Left lung (tissue), 4 donors: ENCODE measurements at regions not wholly inside any gene's neighbourhood (a gene's known extent, or its start where the extent isn't known, plus 50 kb on each side); places are given as distances from the start of the nearest gene placed in this dataset.
A peak's percentile ranks its signal among the peaks of the same experiment; 100 is the strongest.

Experiments used
- ATAC-seq: fragments of 200-7000 bp; cut with Tn5 transposase; one replicate; pipeline ENCODE4 v1.9.1; 2020; ENCODE audit warnings: moderate library complexity
- DNase-seq, 4 donors: peaks; one replicate each; pipeline ENCODE4 v3.0.0-alpha.2; 2013 to 2020
- H3K27ac ChIP-seq, 2 donors: fragments of 200-600 bp; sonication (generic) in 1 of 2; one replicate each; pipeline versions ENCODE4 v1.5.0 to v1.8.0; 2020 to 2021
- H3K27me3 ChIP-seq, 2 donors: fragments of 200-600 bp; sonication (generic) in 1 of 2; one replicate each; pipeline versions ENCODE4 v1.5.0 to v1.8.0; 2020 to 2021
- H3K36me3 ChIP-seq, 2 donors: fragments of 200-600 bp; sonication (generic) in 1 of 2; one replicate each; pipeline versions ENCODE4 v1.5.0 to v1.8.0; 2020 to 2021
- H3K4me1 ChIP-seq, 2 donors: fragments of 200-600 bp; one replicate each; pipeline ENCODE4 v1.8.0; 2021
- H3K4me3 ChIP-seq, 2 donors: fragments of 200-600 bp; sonication (generic) in 1 of 2; one replicate each; pipeline versions ENCODE4 v1.5.0 to v1.8.0; 2020 to 2021; ENCODE audit warnings: mild to moderate bottlenecking in 1 of 2
- H3K9me3 ChIP-seq, 2 donors: fragments of 200-600 bp; sonication (generic) in 1 of 2; one replicate each; pipeline versions ENCODE4 v1.5.0 to v1.8.0; 2020 to 2021
- intact Hi-C, 2 donors: fragments of 100-400 bp; cut with DNase I; formaldehyde crosslinking; loops; one replicate each; pipeline versions ENCODE4 v1.11.2 to v1.14.2; 2022
- TF ChIP-seq, protein P1 (sequence below), 2 donors: fragments of 200-600 bp; sonication (generic) in 1 of 2; IDR thresholded peaks; one replicate each; pipeline versions ENCODE4 v1.5.0 to v1.8.0; 2021; ENCODE audit warnings: antibody characterized with exemption in 2 of 2
- donor health status: DM: no; HTN: yes; CAD: no.
- donor health status: DM: no; HTN: no; CAD: no.

DNA sequence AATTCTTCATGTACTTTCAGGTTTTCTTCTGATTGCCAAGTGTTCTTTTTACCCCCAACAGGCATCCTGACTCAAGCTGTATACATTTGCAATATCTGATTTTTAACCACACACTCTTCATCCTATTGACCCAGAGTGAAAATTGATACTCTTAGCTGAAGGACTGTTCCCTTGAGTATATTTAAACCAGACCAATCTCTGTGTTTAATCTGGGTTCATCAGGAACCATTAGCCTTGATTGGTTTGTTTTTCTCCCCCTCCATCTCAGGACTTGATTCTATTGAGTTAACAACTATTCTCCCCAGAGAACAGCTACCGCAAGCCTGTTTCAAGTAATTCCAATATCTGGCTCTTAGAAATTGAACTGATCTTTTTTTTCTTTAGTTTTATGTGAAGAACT, 222.3 kb upstream of the NOVA1 start:
- ATAC-seq (no peak), DNase-seq (no peak)
- no peaks in the 10 kb centered on the region for H3K36me3 ChIP-seq
- no peak overlapping the region for H3K4me3 ChIP-seq
- H3K4me1 ChIP-seq, result no peaks in the 10 kb centered on the region
- H3K27me3 ChIP-seq, result no peaks in the 10 kb centered on the region
- H3K27ac ChIP-seq, result no peak overlapping the region
- no peaks in the 10 kb centered on the region for H3K9me3 ChIP-seq
- TF ChIP-seq, protein P1, sequence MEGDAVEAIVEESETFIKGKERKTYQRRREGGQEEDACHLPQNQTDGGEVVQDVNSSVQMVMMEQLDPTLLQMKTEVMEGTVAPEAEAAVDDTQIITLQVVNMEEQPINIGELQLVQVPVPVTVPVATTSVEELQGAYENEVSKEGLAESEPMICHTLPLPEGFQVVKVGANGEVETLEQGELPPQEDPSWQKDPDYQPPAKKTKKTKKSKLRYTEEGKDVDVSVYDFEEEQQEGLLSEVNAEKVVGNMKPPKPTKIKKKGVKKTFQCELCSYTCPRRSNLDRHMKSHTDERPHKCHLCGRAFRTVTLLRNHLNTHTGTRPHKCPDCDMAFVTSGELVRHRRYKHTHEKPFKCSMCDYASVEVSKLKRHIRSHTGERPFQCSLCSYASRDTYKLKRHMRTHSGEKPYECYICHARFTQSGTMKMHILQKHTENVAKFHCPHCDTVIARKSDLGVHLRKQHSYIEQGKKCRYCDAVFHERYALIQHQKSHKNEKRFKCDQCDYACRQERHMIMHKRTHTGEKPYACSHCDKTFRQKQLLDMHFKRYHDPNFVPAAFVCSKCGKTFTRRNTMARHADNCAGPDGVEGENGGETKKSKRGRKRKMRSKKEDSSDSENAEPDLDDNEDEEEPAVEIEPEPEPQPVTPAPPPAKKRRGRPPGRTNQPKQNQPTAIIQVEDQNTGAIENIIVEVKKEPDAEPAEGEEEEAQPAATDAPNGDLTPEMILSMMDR (IDR thresholded peaks at IDR 0.05), result no peak
- intact Hi-C loops, result no loop called here

DNA sequence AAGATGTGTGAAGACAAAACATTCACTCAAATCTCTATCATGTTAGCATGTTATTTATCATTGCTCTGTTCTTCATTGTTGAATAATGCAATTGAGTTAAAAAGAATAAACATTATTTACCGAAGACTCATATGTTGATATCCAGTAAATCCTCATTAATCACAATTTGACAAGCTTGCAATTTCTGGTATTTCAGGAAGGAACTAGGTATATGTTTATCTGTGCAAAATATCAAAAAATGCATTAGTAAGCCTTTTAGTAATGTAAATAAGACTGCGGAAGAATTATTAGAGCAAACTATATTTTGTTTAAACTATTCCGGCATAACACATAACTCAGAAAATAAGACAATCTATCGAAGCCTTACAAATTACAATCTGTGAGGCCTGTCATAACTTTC, 222.7 kb upstream of the NOVA1 start:
- intact Hi-C loops, result no loop called here
- ATAC-seq (no peak), DNase-seq (no peak)
- Histone ChIP-seq H3K27me3 (no peaks in the 10 kb centered on the region), H3K27ac (no peak overlapping the region), H3K4me1 (no peaks in the 10 kb centered on the region), H3K9me3 (no peaks in the 10 kb centered on the region), H3K36me3 (no peaks in the 10 kb centered on the region), H3K4me3 (no peak overlapping the region)
- TF ChIP-seq, protein P1 (IDR thresholded peaks at IDR 0.05), result no peak

DNA sequence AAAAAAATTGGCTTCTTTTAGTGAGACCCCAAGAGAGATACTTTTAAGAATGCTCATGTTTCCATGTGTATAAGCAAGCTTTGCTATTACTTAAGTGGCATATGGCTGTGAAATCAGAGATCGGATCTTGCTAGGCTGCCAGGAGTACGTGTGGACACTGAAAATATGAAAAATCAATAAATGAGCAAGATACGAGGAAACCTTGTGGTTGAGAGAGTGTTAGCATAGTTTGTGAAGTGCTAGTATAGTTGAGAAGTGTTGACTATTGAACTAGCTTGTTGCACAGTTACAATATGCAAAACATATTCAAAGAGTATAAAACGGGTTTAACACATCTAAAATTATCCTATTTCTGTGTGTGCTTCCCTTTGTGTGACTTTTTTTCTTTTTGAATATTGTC, 230.9 kb upstream of the NOVA1 start:
- Histone ChIP-seq H3K4me1 (no peaks in the 10 kb centered on the region), H3K9me3 (no peaks in the 10 kb centered on the region), H3K4me3 (no peak overlapping the region), H3K27me3 (no peaks in the 10 kb centered on the region), H3K36me3 (no peaks in the 10 kb centered on the region), H3K27ac (no peak overlapping the region)
- DNase-seq (no peak), ATAC-seq (peak; percentile 47)
- intact Hi-C loops, result no loop called here
- TF ChIP-seq, protein P1 (IDR thresholded peaks at IDR 0.05), result no peak

DNA sequence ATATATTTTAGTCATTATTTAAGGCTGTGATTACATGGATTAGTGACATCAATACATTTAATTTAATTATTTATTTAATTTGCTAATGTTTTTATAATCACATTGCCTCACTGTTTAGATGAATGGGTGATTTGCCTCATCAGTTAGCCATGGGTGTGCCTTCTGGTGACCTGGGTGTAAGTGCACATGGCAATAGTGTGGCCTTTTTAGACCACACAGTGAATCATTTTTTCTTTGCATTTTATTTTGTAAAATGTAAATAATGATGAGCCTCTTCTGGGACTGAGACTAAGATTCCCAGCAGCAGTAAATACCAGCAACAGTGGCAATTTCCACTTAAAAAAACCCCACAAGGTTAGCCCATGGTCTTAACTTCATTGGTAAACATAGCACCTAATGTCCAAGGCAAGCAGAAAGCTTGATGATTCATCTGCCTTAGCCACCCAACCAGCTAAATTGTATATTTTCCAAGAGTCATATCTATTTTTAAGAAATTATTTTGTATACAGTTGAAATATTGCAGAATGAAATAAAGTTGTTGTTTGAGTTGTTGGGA, 235.9 kb upstream of the NOVA1 start:
- no peaks in the 10 kb centered on the region for H3K36me3 ChIP-seq
- no peaks in the 10 kb centered on the region for H3K9me3 ChIP-seq
- no peak for DNase-seq
- no peak overlapping the region for H3K4me3 ChIP-seq
- H3K27ac ChIP-seq, result no peak overlapping the region
- intact Hi-C loops, result no loop called here
- ATAC-seq, result no peak
- no peaks in the 10 kb centered on the region for H3K27me3 ChIP-seq
- no peaks in the 10 kb centered on the region for H3K4me1 ChIP-seq
- TF ChIP-seq, protein P1 (IDR thresholded peaks at IDR 0.05), result no peak

DNA sequence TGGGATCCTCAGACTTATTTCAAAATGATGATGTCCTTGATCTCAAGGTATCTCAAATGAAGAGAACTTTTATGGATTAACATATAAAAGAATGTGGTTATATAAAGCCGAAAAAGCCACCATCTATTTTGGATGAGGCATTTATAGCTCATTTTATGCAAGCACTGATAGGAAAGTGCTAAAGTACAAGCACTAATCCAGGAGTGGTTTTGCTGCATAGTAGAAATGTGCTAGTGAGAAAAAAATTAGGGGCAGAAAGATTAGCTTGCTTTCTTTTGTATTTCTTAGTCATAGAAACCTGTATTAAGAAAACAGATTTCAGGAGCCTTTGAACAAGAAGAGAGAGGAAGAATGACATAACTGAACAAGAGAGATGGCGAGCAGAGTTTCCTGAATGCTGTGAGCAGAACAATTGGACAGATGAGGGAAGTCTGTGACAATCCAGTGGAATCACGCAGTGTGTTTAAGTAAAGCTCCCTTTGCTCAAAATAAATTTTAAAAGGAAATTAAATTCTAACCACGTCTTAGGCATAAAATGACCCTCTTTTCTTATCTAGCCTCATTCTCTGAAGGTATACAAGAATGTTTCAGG, 238.2 kb upstream of the NOVA1 start:
- TF ChIP-seq, protein P1 (IDR thresholded peaks at IDR 0.05), result no peak
- no peaks in the 10 kb centered on the region for H3K9me3 ChIP-seq
- H3K4me1 ChIP-seq, result no peaks in the 10 kb centered on the region
- ATAC-seq, result no peak
- intact Hi-C loops, result no loop called here
- H3K4me3 ChIP-seq, result no peak overlapping the region
- no peak overlapping the region for H3K27ac ChIP-seq
- no peaks in the 10 kb centered on the region for H3K36me3 ChIP-seq
- DNase-seq, result no peak
- no peaks in the 10 kb centered on the region for H3K27me3 ChIP-seq
